K562 (cell line): ENCODE measurements at regions not wholly inside any gene's neighbourhood (a gene's known extent, or its start where the extent isn't known, plus 50 kb on each side); places are given as distances from the start of the nearest gene placed in this dataset.

Experiments used
- CEBPG ChIP-seq, 3 experiments: fragments of 200-800 bp in 1 of 3; sonication (Bioruptor generic) in 1 of 3; sonication (generic) in 1 of 3; formaldehyde crosslinking in 1 of 3; IDR thresholded peaks in 2 of 3; conservative IDR thresholded peaks in 1 of 3; 2 replicates each; pipeline versions ENCODE4 v1.6.1 to v1.8.0; 2016 to 2022; ENCODE audit warnings: missing compliant biosample characterization in 2 of 3, missing genetic modification characterization in 2 of 3, mild to moderate bottlenecking in 1 of 3, missing genetic modification reagents in 1 of 3
- E2F4 ChIP-seq: sonication (generic); formaldehyde crosslinking; IDR thresholded peaks from 2 replicates; pipeline ENCODE4 v1.8.0; 2022; ENCODE audit warnings: mild to moderate bottlenecking, low read depth, missing genetic modification reagents
- FUS ChIP-seq: fragments of 200-400 bp; formaldehyde crosslinking; optimal IDR thresholded peaks from 2 replicates; pipeline ENCODE3; 2017; ENCODE audit warnings: low read depth, low read length
- HMG20A ChIP-seq: fragments of 450-650 bp; formaldehyde crosslinking; conservative IDR thresholded peaks from 2 replicates; pipeline ENCODE4 v1.4.0; 2020; ENCODE audit warnings: mild to moderate bottlenecking, mixed read lengths
- OTX1 ChIP-seq: fragments of 450-650 bp; formaldehyde crosslinking; IDR thresholded peaks from 2 replicates; pipeline ENCODE4 v1.4.0; 2022; ENCODE audit warnings: mild to moderate bottlenecking
- PTTG1 ChIP-seq: fragments of 450-650 bp; IDR thresholded peaks from 2 replicates; pipeline ENCODE4 v1.6.1; 2016; ENCODE audit warnings: low read depth, mild to moderate bottlenecking, missing genetic modification characterization, missing compliant biosample characterization
- RUNX1 ChIP-seq: sonication (generic); IDR thresholded peaks from 2 replicates; pipeline ENCODE4 v1.6.1; 2016; ENCODE audit warnings: antibody characterized with exemption, low read depth
- XRCC3 ChIP-seq: fragments of 450-650 bp; IDR thresholded peaks from 2 replicates; pipeline ENCODE4 v1.6.1; 2017; ENCODE audit warnings: mild to moderate bottlenecking, moderate library complexity
- ZNF232 ChIP-seq: sonication (generic); formaldehyde crosslinking; IDR thresholded peaks from 2 replicates; pipeline ENCODE4 v1.8.0; 2022; ENCODE audit warnings: mild to moderate bottlenecking, missing genetic modification reagents
- TF ChIP-seq, protein P1 (sequence below), 2 experiments: fragments of 450-650 bp in 1 of 2; sonication (generic) in 1 of 2; formaldehyde crosslinking in 1 of 2; IDR thresholded peaks; 2 replicates each; pipeline versions ENCODE4 v1.7.1 to v1.9.0; 2016 to 2022; ENCODE audit warnings: inconsistent platforms in 1 of 2, mild to moderate bottlenecking in 1 of 2, missing genetic modification reagents in 1 of 2
- TF ChIP-seq, protein P2 (sequence below): fragments of 450-650 bp; formaldehyde crosslinking; IDR thresholded peaks from 2 replicates; pipeline ENCODE4 v1.4.0; 2020; ENCODE audit warnings: mild to moderate bottlenecking
- TF ChIP-seq, protein P3 (sequence below), 2 experiments: IDR thresholded peaks; 2 replicates each; pipeline ENCODE4 v1.6.1; 2012; ENCODE audit warnings: improper control_type of control experiment in 2 of 2, low read depth in 2 of 2, low read length in 2 of 2, borderline replicate concordance in 1 of 2

- TF ChIP-seq, protein P1, sequence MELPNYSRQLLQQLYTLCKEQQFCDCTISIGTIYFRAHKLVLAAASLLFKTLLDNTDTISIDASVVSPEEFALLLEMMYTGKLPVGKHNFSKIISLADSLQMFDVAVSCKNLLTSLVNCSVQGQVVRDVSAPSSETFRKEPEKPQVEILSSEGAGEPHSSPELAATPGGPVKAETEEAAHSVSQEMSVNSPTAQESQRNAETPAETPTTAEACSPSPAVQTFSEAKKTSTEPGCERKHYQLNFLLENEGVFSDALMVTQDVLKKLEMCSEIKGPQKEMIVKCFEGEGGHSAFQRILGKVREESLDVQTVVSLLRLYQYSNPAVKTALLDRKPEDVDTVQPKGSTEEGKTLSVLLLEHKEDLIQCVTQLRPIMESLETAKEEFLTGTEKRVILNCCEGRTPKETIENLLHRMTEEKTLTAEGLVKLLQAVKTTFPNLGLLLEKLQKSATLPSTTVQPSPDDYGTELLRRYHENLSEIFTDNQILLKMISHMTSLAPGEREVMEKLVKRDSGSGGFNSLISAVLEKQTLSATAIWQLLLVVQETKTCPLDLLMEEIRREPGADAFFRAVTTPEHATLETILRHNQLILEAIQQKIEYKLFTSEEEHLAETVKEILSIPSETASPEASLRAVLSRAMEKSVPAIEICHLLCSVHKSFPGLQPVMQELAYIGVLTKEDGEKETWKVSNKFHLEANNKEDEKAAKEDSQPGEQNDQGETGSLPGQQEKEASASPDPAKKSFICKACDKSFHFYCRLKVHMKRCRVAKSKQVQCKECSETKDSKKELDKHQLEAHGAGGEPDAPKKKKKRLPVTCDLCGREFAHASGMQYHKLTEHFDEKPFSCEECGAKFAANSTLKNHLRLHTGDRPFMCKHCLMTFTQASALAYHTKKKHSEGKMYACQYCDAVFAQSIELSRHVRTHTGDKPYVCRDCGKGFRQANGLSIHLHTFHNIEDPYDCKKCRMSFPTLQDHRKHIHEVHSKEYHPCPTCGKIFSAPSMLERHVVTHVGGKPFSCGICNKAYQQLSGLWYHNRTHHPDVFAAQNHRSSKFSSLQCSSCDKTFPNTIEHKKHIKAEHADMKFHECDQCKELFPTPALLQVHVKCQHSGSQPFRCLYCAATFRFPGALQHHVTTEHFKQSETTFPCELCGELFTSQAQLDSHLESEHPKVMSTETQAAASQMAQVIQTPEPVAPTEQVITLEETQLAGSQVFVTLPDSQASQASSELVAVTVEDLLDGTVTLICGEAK (IDR thresholded peaks at IDR 0.05), result peak; percentile 86
- TF ChIP-seq, protein P1 (CRISPR knock-in tag; IDR thresholded peaks at IDR 0.05), result no peak
- TF ChIP-seq, protein P2, sequence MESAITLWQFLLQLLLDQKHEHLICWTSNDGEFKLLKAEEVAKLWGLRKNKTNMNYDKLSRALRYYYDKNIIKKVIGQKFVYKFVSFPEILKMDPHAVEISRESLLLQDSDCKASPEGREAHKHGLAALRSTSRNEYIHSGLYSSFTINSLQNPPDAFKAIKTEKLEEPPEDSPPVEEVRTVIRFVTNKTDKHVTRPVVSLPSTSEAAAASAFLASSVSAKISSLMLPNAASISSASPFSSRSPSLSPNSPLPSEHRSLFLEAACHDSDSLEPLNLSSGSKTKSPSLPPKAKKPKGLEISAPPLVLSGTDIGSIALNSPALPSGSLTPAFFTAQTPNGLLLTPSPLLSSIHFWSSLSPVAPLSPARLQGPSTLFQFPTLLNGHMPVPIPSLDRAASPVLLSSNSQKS (CRISPR knock-in tag), result no peak
- TF ChIP-seq E2F4 (CRISPR knock-in tag), result no peak
- TF ChIP-seq OTX1 (CRISPR knock-in tag), result no peak
- no peak for TF ChIP-seq HMG20A (CRISPR knock-in tag)
- TF ChIP-seq CEBPG (CRISPR knock-in tag; IDR thresholded peaks at IDR 0.05), result no peak; the same call in 1 of the 2 replicates
- no peak for TF ChIP-seq CEBPG (tag; conservative IDR thresholded peaks at IDR 0.05 in 1 of 2, IDR thresholded peaks at IDR 0.05 in 1 of 2)
- TF ChIP-seq FUS, result peak; percentile 83
- no peak for TF ChIP-seq RUNX1
- TF ChIP-seq XRCC3, result no peak
- peak; percentile 36; the same call in 1 of the 2 replicates for TF ChIP-seq PTTG1 (tag)
- TF ChIP-seq, protein P3, sequence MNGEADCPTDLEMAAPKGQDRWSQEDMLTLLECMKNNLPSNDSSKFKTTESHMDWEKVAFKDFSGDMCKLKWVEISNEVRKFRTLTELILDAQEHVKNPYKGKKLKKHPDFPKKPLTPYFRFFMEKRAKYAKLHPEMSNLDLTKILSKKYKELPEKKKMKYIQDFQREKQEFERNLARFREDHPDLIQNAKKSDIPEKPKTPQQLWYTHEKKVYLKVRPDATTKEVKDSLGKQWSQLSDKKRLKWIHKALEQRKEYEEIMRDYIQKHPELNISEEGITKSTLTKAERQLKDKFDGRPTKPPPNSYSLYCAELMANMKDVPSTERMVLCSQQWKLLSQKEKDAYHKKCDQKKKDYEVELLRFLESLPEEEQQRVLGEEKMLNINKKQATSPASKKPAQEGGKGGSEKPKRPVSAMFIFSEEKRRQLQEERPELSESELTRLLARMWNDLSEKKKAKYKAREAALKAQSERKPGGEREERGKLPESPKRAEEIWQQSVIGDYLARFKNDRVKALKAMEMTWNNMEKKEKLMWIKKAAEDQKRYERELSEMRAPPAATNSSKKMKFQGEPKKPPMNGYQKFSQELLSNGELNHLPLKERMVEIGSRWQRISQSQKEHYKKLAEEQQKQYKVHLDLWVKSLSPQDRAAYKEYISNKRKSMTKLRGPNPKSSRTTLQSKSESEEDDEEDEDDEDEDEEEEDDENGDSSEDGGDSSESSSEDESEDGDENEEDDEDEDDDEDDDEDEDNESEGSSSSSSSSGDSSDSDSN (IDR thresholded peaks at IDR 0.05; ENCODE audit: borderline replicate concordance in 1 of 2, low read depth in 2 of 2, low read length in 2 of 2), result peak in 1 of 2 experiments; percentile 16; a peak in 1 of 4 replicates
- no peak for TF ChIP-seq ZNF232 (CRISPR knock-in tag)
Measured at GRCh38 chr15:92809064-92809879, 90.9 kb upstream of the CHD2 start (continued).
